Pancreas (tissue), 10 donors: ENCODE measurements at regions not wholly inside any gene's neighbourhood (a gene's known extent, or its start where the extent isn't known, plus 50 kb on each side); places are given as distances from the start of the nearest gene placed in this dataset.

Experiments
- ATAC-seq, 4 donors: fragments of 200-7000 bp; cut with Tn5 transposase; one replicate each; pipeline versions ENCODE4 v1.8.0 to v1.9.1; 2020; ENCODE audit warnings: mild to moderate bottlenecking in 4 of 4, moderate library complexity in 4 of 4
- DNase-seq, 6 donors: peaks; one replicate each; pipeline ENCODE4 v3.0.0-alpha.2; 2020
- FAIRE-seq: peaks from 2 replicates; lab custom pipeline; 2012; peaks lifted over from hg19 to GRCh38; lab: Jason Lieb, UNC
- H3K27ac ChIP-seq, 4 donors: fragments of 200-600 bp; sonication (generic); 1 replicate in 3 of 4; 2 replicates in 1 of 4; pipeline versions ENCODE4 v1.5.0 to v1.8.0; 2020
- H3K27me3 ChIP-seq, 4 donors: fragments of 200-600 bp; one replicate each; pipeline ENCODE4 v1.8.0; 2021
- H3K36me3 ChIP-seq, 3 donors: fragments of 200-600 bp; sonication (generic) in 1 of 3; one replicate each; pipeline versions ENCODE4 v1.5.0 to v1.8.0; 2020 to 2021
- H3K4me1 ChIP-seq, 3 donors: fragments of 200-600 bp; one replicate each; pipeline ENCODE4 v1.8.0; 2021
- H3K4me3 ChIP-seq, 4 donors: fragments of 200-600 bp; sonication (generic) in 2 of 4; one replicate each; pipeline versions ENCODE4 v1.5.0 to v1.8.0; 2020 to 2021
- H3K9me3 ChIP-seq, 4 donors: fragments of 200-600 bp; one replicate each; pipeline ENCODE4 v1.8.0; 2021
- CTCF ChIP-seq, 4 donors: fragments of 200-600 bp; sonication (generic) in 3 of 4; IDR thresholded peaks; one replicate each; pipeline versions ENCODE4 v1.5.0 to v1.8.0; 2021; ENCODE audit warnings: antibody characterized with exemption in 4 of 4
- whole genome bisulfite sequencing, 2 donors: extraction: QIAGEN DNeasy Blood & Tissue Kit; methylation state at CpG; one replicate each; pipeline ENCODE4 v1.1.7; 2013; 5-methylcytosine and 5-hydroxymethylcytosine counted together
- intact Hi-C, 3 donors: fragments of 100-400 bp; cut with DNase I; formaldehyde crosslinking; loops; one replicate each; pipeline versions ENCODE4 v1.11.1 to v1.14.2; 2022
- donor health status: healthy with polysubstance abuse.
- donor health status: DM: no; HTN: no; CAD: no; lungs with moderate emphysema.
- donor health status: DM: no; HTN: no; CAD: no.
- donor health status: control.
- donor health status: control.
- donor health status: Bipolar disorder and iron deficiency.
- donor health status: DM: yes; HTN: yes; CAD: no.
- donor health status: DM: no; HTN: no; CAD: no.
- donor health status: DM: no; HTN: no; CAD: no.
- donor health status: DM: yes; HTN: yes; CAD: no.

DNA sequence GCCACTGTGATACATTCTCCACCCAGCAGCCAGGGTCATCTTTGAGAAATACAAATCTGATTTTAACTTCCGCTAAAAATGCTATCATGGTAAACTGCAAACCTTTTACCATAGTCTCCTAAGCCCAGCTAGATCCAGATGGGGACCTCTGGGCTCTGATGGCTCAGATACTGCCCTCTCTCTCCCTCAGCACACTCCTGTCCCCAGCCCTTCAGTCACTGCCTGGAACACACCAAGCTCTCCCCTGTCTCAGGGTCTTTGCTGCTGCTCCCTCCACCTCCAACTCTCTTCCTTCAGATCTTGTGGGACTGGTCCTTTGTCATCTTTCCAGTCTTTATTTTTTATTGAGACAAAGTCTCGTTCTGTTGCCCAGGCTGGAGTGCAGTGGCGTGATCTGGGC is 65.1 kb downstream of the SPRY4 start:
- Histone ChIP-seq H3K36me3 (no peaks in the 10 kb centered on the region), H3K4me1 (no peaks in the 10 kb centered on the region), H3K27me3 (no peaks in the 10 kb centered on the region), H3K4me3 (no peak overlapping the region), H3K9me3 (no peaks in the 10 kb centered on the region), H3K27ac (no peak overlapping the region)
- DNase-seq (no peak), ATAC-seq (no peak), FAIRE-seq (no peak)
- WGBS, 2 donors = 77 to 86% methylated on average over 3 of the region's 3 CpGs
- no peak for TF ChIP-seq CTCF (IDR thresholded peaks at IDR 0.05)
- intact Hi-C loops = no loop called here

DNA sequence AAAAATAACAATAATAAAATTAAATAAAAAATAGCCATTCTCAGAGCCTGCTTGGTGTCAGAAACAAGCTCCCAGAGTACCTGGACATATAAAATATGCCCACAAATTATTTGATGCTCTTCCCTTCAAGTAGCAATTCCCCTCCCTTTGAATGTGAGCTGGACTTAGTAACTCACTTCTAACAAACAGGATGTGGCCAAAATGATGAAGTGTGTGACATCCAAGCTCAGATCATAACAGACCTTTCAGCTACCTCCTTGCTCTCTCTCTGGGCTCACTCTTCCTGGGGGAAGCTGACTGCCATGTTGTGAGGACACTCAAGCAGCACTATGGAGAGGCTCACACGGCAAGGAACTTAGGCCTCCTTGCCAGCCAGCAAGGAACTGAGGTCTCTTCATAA is 69.0 kb downstream of the SPRY4 start:
- intact Hi-C loops = no loop called here
- Histone ChIP-seq H3K4me3 (no peak overlapping the region), H3K27me3 (no peaks in the 10 kb centered on the region), H3K36me3 (no peaks in the 10 kb centered on the region), H3K4me1 (no peaks in the 10 kb centered on the region), H3K9me3 (no peaks in the 10 kb centered on the region), H3K27ac (no peak overlapping the region)
- no peak for DNase-seq
- WGBS, 2 donors = 54 to 58% methylated on average over 1 of the region's 1 CpG
- FAIRE-seq = no peak
- no peak for ATAC-seq
- TF ChIP-seq CTCF (IDR thresholded peaks at IDR 0.05) = no peak

GRCh38 chr5:142254431-142254830 is 70.4 kb downstream of the SPRY4 start:
- FAIRE-seq (no peak), DNase-seq (no peak), ATAC-seq (no peak)
- Histone ChIP-seq H3K4me1 (no peaks in the 10 kb centered on the region), H3K27me3 (no peaks in the 10 kb centered on the region), H3K36me3 (no peaks in the 10 kb centered on the region), H3K9me3 (no peaks in the 10 kb centered on the region), H3K27ac (no peak overlapping the region), H3K4me3 (no peak overlapping the region)
- TF ChIP-seq CTCF (IDR thresholded peaks at IDR 0.05) = no peak
- intact Hi-C loops = no loop called here
- 54 to 72% methylated on average over 3 of the region's 3 CpGs for WGBS, 2 donors

DNA sequence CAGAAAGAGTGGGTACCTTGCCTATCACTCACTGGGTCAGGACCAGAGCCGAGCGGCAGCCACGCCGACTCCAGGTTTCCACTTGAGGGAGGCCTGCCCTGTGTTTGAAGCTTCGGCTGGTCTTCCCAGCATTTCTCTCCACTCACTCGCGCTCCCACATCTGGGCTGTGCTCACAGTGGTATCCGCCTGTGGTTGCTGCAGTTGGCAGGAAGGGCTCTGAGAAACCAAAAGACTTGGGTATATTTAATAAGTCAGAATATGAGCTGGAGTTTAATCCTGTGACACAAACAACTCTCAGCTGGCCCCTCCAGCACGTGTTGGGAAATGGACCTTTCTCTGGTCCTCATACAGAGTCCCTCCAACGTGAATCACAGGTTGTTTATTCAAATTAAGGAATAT is 70.9 kb downstream of the SPRY4 start:
- no peak for TF ChIP-seq CTCF (IDR thresholded peaks at IDR 0.05)
- no peak overlapping the region for H3K27ac ChIP-seq

GRCh38 chr5:142250119-142250518 is 74.7 kb downstream of the SPRY4 start:
- no peak for ATAC-seq
- H3K4me1 ChIP-seq = no peaks in the 10 kb centered on the region

More for the DNA sequence above, 70.9 kb downstream of the SPRY4 start:
- ATAC-seq (no peak), DNase-seq (no peak), FAIRE-seq (no peak)
- Histone ChIP-seq H3K36me3 (no peaks in the 10 kb centered on the region), H3K4me3 (no peak overlapping the region), H3K9me3 (no peaks in the 10 kb centered on the region), H3K27me3 (no peaks in the 10 kb centered on the region), H3K4me1 (no peaks in the 10 kb centered on the region)
- WGBS, 2 donors = 68 to 73% methylated on average over 10 of the region's 10 CpGs
- intact Hi-C loops = no loop called here

More at GRCh38 chr5:142250119-142250518, 74.7 kb downstream of the SPRY4 start:
- Histone ChIP-seq H3K9me3 (no peaks in the 10 kb centered on the region), H3K27ac (no peak overlapping the region), H3K4me3 (no peak overlapping the region), H3K36me3 (no peaks in the 10 kb centered on the region), H3K27me3 (no peaks in the 10 kb centered on the region)
- DNase-seq (no peak), FAIRE-seq (no peak)
- no peak for TF ChIP-seq CTCF (IDR thresholded peaks at IDR 0.05)
- intact Hi-C loops = no loop called here
